ENCODE measurements at regions not wholly inside any gene's neighbourhood (a gene's known extent, or its start where the extent isn't known, plus 50 kb on each side); places are given as distances from the start of the nearest gene placed in this dataset.

DNA sequence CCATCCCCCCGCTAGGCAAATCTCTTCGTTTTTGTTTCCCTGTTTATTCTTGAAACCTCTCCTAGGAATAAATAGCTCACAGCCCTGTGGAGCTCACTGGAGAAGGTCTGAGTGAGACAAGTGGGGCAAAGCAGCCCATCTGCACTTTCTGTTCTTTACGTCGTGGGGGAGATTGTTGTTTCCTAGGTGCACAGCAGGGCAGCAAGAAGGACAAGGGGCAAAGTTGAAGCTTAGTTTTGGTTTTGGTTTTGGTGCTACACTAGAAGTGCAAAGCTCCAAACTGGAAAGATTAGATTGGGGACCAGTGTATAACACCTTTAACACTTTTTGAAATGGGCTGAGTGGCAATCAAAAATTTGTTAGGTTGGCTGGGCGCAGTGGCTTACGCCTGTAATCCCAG lies 76.6 kb downstream of the GPR88 start:
- H3K4me2 ChIP-seq (ENCODE audit: low read length), result no peak overlapping the region

DNA sequence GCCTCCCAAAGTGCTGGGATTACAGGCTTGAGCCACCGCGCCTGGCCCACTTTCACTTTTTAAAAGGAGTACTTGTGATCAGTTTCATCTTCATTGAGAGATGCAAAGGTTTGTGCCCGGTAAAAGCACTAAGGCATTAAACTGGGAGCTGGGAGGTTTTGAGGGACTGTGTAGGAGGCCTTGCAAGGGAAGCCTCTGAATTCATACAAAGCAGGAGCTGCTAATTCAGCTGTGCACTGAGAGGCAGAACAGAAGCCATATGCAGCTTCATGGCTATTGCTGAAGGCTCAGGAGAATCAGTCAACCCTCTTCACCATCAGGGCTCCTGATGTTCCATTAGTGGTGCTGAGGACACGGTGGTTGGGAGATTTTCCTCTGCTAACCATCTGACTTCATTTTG lies 77.7 kb downstream of the GPR88 start:
- H3K27me3 ChIP-seq (ENCODE audit: control insufficient read depth, insufficient read depth, low read length), result no peaks in the 10 kb centered on the region
- no peak overlapping the region for H3K4me2 ChIP-seq (ENCODE audit: low read length)
- H3K36me3 ChIP-seq (ENCODE audit: insufficient read depth, low read length), result no peaks in the 10 kb centered on the region
- H3K4me3 ChIP-seq (ENCODE audit: low read length), result no peak overlapping the region
- H3K4me1 ChIP-seq (ENCODE audit: control insufficient read depth, insufficient read depth, low read length), result peaks cover 9% of the 10 kb centered on the region
- no peaks in the 10 kb centered on the region for H3K9me3 ChIP-seq (replicated peaks; ENCODE audit: low read length)
- H3K9ac ChIP-seq (ENCODE audit: low read depth, low read length), result no peak overlapping the region

More for the DNA sequence above, 76.6 kb downstream of the GPR88 start:
- no peaks in the 10 kb centered on the region for H3K36me3 ChIP-seq (ENCODE audit: insufficient read depth, low read length)
- no peak overlapping the region for H3K4me3 ChIP-seq (ENCODE audit: low read length)
- peaks cover 9% of the 10 kb centered on the region for H3K4me1 ChIP-seq (ENCODE audit: control insufficient read depth, insufficient read depth, low read length)
- no peaks in the 10 kb centered on the region for H3K27me3 ChIP-seq (ENCODE audit: control insufficient read depth, insufficient read depth, low read length)
- no peaks in the 10 kb centered on the region for H3K9me3 ChIP-seq (replicated peaks; ENCODE audit: low read length)
- no peak overlapping the region for H3K9ac ChIP-seq (ENCODE audit: low read depth, low read length)

DNA sequence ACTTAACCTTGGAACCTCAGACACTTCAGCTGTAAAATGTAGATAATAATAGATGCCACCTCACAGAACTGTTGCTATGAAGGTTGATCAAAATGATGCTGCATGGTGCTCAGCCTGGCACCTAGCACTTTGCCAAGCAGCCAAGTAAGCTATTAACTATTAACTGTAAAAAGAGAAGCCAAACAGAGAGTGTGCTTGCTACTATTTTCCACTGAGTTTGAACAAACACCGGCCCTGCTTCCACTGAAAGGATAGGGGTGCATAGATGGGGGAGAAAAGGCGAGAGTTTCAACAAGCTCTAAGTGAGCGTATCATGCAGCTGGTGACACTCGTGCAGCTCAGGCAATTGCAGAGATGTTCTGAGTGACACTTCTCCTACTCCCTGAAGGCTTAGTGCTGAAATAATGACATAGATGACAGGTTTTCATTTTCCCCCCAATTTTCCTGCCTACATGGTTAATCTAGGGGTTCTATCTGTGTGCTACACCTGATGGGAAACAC lies 78.2 kb downstream of the GPR88 start:
- Histone ChIP-seq H3K36me3 (ENCODE audit: insufficient read depth, low read length) (no peaks in the 10 kb centered on the region), H3K4me2 (ENCODE audit: low read length) (no peak overlapping the region), H3K9ac (ENCODE audit: low read depth, low read length) (no peak overlapping the region), H3K9me3 (replicated peaks; ENCODE audit: low read length) (no peaks in the 10 kb centered on the region), H3K27me3 (ENCODE audit: control insufficient read depth, insufficient read depth, low read length) (no peaks in the 10 kb centered on the region), H3K4me1 (ENCODE audit: control insufficient read depth, insufficient read depth, low read length) (peaks cover 14% of the 10 kb centered on the region), H3K4me3 (ENCODE audit: low read length) (no peak overlapping the region)

DNA sequence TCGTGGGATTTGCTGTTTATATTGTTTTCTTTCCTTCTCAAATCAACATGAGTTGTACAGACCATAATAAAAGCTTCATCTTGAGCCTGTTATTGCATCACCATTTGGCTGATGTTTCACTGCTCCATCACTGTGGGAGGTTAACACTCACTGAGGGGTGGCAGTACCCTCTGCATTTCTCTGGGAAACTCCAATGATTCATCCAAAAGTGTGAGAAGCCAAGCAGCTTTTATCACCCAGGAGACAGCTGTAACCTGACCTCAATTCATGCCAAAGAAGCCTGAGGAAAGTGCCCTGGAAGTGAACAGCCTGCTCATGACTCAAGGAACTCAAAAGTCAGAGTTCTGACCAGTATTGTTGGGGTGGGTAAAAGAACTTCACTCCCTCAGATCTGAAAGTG lies 84.1 kb downstream of the GPR88 start:
- H3K4me2 ChIP-seq (ENCODE audit: low read length), result peak overlapping the region; percentile 47
- H3K27me3 ChIP-seq (ENCODE audit: control insufficient read depth, insufficient read depth, low read length), result no peaks in the 10 kb centered on the region
- H3K9me3 ChIP-seq (replicated peaks; ENCODE audit: low read length), result no peaks in the 10 kb centered on the region
- H3K4me3 ChIP-seq (ENCODE audit: low read length), result peak overlapping the region; percentile 11
- H3K9ac ChIP-seq (ENCODE audit: low read depth, low read length), result peak overlapping the region; percentile 87
- H3K4me1 ChIP-seq (ENCODE audit: control insufficient read depth, insufficient read depth, low read length), result peaks cover 61% of the 10 kb centered on the region
- H3K36me3 ChIP-seq (ENCODE audit: insufficient read depth, low read length), result no peaks in the 10 kb centered on the region

DNA sequence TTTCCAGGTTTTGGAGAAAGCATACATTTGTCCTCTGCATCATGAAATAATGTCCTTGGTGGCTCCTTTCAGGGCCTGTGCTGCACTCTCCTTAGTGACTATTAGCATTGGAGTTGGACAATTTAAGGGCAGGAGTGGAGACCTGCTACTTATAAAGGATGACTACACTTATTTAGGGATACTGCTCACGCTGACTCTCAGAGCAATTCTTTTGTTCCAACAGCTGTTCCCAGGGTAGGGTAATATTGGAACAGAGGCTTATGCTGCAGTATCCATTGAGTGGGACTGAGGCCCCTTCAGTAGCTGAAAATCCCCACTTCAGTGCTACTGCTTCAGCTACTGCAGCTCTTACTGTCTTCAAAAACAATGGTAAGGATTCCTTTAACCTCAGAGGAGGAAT lies 84.6 kb downstream of the GPR88 start:
- Histone ChIP-seq H3K9ac (ENCODE audit: low read depth, low read length) (peak overlapping the region; percentile 87), H3K4me2 (ENCODE audit: low read length) (peak overlapping the region; percentile 47), H3K9me3 (replicated peaks; ENCODE audit: low read length) (no peaks in the 10 kb centered on the region), H3K36me3 (ENCODE audit: insufficient read depth, low read length) (no peaks in the 10 kb centered on the region), H3K27me3 (ENCODE audit: control insufficient read depth, insufficient read depth, low read length) (no peaks in the 10 kb centered on the region), H3K4me1 (ENCODE audit: control insufficient read depth, insufficient read depth, low read length) (peaks cover 63% of the 10 kb centered on the region), H3K4me3 (ENCODE audit: low read length) (peak overlapping the region; percentile 11)

DNA sequence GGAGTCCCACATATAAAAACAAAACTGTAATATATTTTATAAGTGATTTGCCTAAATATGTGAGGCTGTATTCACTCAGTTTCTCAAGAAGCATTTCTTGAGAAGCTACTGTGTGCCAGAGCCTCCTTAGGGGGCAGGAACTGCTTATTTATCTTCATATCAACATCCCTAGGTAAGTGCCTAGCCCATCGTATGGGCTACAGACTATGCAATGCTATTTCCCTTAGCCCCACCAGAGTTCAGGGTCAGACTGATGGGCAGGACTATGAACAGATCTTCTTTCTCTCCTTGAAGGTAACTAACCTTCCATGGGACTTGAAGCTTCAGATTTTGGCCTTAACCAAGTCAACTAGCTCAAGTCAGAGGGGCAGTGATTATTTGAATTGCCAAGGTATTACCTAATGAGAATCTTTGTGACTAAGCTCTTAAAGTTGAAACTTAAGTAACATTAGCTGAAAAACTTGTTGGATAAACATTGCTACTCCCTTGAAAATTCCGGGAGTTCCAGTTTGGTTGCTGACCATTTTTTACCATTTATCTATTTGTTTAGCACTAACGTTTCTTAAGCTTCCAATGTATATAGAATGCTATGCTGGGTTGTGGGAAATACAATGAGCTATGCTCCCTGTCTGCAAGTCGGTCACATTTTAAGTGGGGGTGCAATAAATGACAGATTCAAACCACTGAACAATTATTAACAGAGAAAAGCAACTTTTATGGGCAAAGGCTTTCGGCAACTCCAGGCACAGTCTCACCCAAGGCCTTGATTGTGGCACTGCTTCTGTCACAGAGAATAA lies 85.2 kb downstream of the GPR88 start:
- Histone ChIP-seq H3K4me3 (ENCODE audit: low read length) (peak overlapping the region; percentile 34), H3K4me1 (ENCODE audit: control insufficient read depth, insufficient read depth, low read length) (peaks cover 69% of the 10 kb centered on the region), H3K27me3 (ENCODE audit: control insufficient read depth, insufficient read depth, low read length) (no peaks in the 10 kb centered on the region), H3K9ac (ENCODE audit: low read depth, low read length) (peak overlapping the region; percentile 87), H3K36me3 (ENCODE audit: insufficient read depth, low read length) (no peaks in the 10 kb centered on the region), H3K4me2 (ENCODE audit: low read length) (peak overlapping the region; percentile 47), H3K9me3 (replicated peaks; ENCODE audit: low read length) (no peaks in the 10 kb centered on the region)

DNA sequence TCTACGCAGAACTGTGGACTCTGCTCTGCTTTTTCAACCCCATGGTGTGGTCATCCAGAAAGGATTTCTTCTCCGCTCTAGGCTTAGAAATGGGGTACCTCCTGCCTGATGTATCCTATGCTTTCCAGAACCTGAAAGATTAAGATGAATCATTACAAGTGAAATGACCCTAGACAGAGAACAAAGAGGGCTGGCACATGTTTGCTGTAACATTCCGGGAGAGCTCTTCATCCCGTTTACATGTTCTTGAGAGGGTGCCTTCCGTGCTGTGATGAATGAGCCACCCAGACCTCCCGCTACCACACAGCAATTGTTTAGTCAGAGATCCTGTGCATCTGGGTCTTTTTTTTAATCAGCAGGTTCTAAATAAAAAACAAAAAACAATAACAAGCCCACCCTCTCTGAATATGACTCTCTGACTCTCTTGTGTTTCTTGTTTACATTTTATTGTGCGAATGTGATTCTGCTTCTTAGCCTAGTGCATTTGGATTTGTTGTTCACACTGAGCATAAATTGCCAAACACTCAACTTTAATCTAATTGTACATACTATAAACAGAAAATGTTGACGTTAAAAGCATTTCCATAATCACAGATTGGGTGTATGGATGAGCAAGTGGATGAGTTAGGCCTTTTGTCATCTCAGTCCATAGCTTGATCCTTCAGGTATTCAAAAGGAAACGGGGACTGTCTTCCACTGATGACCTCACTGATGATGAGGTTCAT lies 87.1 kb downstream of the GPR88 start:
- Histone ChIP-seq H3K27me3 (ENCODE audit: control insufficient read depth, insufficient read depth, low read length) (no peaks in the 10 kb centered on the region), H3K4me3 (ENCODE audit: low read length) (no peak overlapping the region), H3K4me1 (ENCODE audit: control insufficient read depth, insufficient read depth, low read length) (peaks cover 88% of the 10 kb centered on the region), H3K4me2 (ENCODE audit: low read length) (no peak overlapping the region), H3K36me3 (ENCODE audit: insufficient read depth, low read length) (no peaks in the 10 kb centered on the region), H3K9ac (ENCODE audit: low read depth, low read length) (peak overlapping the region; percentile 87), H3K9me3 (replicated peaks; ENCODE audit: low read length) (no peaks in the 10 kb centered on the region)

DNA sequence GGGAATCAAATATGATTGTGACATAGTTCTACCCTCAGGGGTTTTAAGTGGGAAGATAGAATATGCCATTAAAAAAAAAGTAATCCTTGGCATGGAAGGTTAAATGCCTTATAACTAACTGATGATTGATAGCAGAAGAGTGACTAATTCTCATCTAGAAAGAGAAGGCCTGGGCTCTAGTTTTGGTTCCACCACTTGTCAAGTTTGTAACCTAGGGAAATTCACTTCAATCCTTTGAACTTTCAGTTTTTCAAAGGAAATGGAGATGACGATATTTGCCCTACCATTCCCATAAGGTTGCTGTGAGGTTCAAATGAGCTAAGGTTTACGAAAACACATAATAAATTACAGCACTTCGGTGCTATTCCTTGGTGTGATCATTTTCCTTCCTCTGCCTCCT lies 88.5 kb downstream of the GPR88 start:
- Histone ChIP-seq H3K4me1 (ENCODE audit: control insufficient read depth, insufficient read depth, low read length) (peaks cover 94% of the 10 kb centered on the region), H3K9me3 (replicated peaks; ENCODE audit: low read length) (no peaks in the 10 kb centered on the region), H3K4me2 (ENCODE audit: low read length) (peak overlapping the region; percentile 11), H3K4me3 (ENCODE audit: low read length) (no peak overlapping the region), H3K9ac (ENCODE audit: low read depth, low read length) (peak overlapping the region; percentile 82), H3K36me3 (ENCODE audit: insufficient read depth, low read length) (no peaks in the 10 kb centered on the region), H3K27me3 (ENCODE audit: control insufficient read depth, insufficient read depth, low read length) (no peaks in the 10 kb centered on the region)

DNA sequence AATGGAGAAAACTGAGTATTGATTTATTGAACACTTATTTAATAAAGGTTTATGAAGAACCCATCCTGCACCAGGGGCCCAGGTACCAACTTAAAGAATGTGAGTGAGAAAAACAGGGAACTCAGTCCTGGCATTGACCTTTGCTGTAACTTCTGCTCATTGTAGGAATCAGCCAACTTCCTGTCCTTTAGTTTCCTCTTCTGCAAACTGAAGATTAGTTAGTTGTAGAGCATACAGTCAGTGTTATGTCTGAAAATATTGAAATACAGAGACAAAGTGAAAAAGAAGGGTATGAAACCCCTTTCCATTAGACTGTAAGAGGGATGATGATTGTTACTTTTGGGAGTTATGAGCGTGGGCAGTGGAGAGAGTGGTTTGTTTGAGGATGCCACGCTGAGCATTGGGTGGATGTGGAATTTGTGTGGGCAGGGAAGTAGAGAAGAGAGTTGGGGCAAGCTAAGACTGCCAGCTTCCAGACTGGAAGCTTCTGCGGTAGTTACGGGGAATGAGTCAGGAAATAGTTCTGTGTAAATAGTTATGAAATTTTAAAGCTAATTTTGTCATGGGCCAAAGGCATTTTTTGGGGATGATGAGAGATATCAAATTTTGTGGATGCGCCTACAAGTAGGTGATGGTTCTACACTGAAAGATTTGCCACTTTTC lies 89.2 kb downstream of the GPR88 start:
- Histone ChIP-seq H3K4me3 (ENCODE audit: low read length) (peak overlapping the region; percentile 6), H3K36me3 (ENCODE audit: insufficient read depth, low read length) (no peaks in the 10 kb centered on the region), H3K9me3 (replicated peaks; ENCODE audit: low read length) (no peaks in the 10 kb centered on the region), H3K27me3 (ENCODE audit: control insufficient read depth, insufficient read depth, low read length) (no peaks in the 10 kb centered on the region), H3K9ac (ENCODE audit: low read depth, low read length) (peak overlapping the region; percentile 82), H3K4me2 (ENCODE audit: low read length) (peak overlapping the region; percentile 17), H3K4me1 (ENCODE audit: control insufficient read depth, insufficient read depth, low read length) (peaks cover 93% of the 10 kb centered on the region)

DNA sequence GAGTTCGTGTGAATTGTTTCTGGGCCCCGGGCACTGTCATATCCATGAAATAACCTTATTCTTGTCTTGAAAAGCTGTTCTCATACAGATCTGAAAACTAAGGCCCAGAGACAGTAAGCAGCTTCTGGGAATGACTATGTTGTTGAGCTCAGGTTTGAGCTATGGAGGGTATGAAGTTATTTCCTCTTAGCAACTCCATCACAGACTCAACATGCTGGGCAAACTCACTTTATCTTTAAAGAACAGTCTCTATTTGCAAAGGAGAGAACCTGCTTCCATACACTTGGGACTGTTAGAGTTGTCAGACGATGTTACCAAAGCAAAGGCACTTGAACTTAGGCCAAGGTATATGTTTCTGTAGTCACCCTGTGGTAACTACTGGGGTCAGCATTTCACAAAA lies 90.0 kb downstream of the GPR88 start:
- Histone ChIP-seq H3K36me3 (ENCODE audit: insufficient read depth, low read length) (no peaks in the 10 kb centered on the region), H3K27me3 (ENCODE audit: control insufficient read depth, insufficient read depth, low read length) (no peaks in the 10 kb centered on the region), H3K4me1 (ENCODE audit: control insufficient read depth, insufficient read depth, low read length) (peaks cover 86% of the 10 kb centered on the region), H3K4me3 (ENCODE audit: low read length) (peak overlapping the region; percentile 1), H3K9ac (ENCODE audit: low read depth, low read length) (peak overlapping the region; percentile 79), H3K9me3 (replicated peaks; ENCODE audit: low read length) (no peaks in the 10 kb centered on the region), H3K4me2 (ENCODE audit: low read length) (peak overlapping the region; percentile 17)

DNA sequence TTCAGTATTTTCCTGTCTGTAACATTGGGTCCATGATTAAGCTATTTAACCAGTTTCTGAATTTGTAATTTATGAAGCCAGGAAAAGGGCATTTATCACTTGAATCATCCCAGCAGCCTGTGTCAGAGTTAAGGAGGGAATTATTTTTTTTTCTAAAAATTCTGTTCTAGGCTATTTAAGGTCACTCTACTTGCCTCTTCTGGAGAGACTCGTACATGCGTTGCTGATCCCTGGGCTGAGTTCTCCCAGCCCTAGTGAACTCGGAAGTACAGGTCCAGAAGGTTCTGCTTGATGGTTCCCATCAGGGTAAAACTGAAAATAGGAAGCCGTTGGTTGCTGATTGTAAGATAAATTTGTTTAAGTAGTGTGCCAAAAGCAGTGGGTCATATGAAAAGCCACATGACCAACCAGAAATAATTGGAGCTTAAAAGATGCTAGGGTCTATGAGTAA lies 90.7 kb downstream of the GPR88 start:
- H3K4me1 ChIP-seq (ENCODE audit: control insufficient read depth, insufficient read depth, low read length), result peaks cover 79% of the 10 kb centered on the region

More for the DNA sequence above, 90.7 kb downstream of the GPR88 start:
- no peaks in the 10 kb centered on the region for H3K27me3 ChIP-seq (ENCODE audit: control insufficient read depth, insufficient read depth, low read length)
- H3K9ac ChIP-seq (ENCODE audit: low read depth, low read length), result peak overlapping the region; percentile 79
- peak overlapping the region; percentile 17 for H3K4me2 ChIP-seq (ENCODE audit: low read length)
- H3K36me3 ChIP-seq (ENCODE audit: insufficient read depth, low read length), result no peaks in the 10 kb centered on the region
- H3K4me3 ChIP-seq (ENCODE audit: low read length), result peak overlapping the region; percentile 12
- H3K9me3 ChIP-seq (replicated peaks; ENCODE audit: low read length), result no peaks in the 10 kb centered on the region
